ENCODE measurements at regions not wholly inside any gene's neighbourhood (a gene's known extent, or its start where the extent isn't known, plus 50 kb on each side); places are given as distances from the start of the nearest gene placed in this dataset.

DNA sequence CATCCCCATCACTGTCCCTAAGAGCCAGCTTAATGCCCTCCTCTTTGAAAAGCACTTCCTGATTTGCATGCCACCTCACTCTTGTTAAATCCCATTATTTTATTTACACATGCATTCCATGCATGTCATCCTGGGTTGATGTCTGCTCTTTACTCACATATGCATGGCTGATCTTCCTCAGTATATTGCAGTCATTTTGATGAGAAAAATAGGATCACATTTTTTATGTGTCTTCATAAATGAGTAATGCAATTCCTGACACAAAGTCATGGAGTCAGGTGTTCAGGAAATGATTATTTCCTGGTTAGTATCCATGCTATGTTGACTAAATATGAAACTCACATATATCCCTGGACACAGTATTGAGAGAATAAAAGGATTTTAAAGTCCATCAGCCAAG, 204.7 kb downstream of the SLIT2 start:
- DNase-seq: no peak

DNA sequence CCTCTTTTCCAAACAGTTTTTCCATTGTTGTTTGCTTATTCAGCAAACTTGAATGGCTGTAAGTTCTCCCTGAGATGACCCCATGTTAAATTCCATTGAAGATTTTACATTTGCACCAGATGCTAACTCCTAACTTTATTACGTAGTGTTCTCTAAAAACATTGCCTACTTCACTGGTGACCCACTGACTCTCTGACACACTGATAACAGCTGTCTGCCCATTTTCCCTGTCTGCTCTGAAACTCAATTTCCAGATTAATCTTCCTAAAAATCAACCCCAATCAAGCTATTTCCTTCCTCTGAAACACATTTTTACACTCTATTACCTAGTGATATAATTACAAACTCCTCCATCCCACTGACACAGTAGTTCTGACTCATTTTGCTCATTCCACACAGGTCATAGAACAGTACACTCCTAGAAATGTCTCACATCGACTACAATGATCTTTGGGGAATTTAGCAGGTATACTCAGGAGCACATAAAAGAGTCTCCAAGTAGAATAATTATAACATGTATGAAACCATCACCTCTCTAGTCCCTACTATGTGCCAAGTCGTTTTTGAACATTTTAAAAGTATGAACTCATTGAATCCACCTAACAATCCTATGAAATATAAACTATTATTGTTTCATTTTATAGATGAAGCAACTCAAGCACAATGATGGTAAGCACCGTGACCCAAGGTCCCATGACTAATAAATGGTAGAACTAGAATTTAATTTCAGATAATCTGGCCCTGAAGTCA, 210.9 kb downstream of the SLIT2 start:
- DNase-seq: no peak

DNA sequence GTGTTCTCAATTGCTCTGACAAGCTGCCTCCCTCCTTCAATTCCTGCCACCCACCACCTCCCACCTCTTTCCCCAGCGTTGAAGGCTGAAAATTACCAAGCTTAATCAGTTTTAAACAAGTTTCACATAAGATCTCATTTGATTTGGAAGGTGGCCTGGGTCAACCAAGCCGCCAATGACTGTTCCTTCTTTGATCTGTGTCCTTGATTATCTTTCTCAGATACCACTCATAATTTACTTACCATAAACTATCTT, 211.4 kb downstream of the SLIT2 start:
- DNase-seq: no peak

DNA sequence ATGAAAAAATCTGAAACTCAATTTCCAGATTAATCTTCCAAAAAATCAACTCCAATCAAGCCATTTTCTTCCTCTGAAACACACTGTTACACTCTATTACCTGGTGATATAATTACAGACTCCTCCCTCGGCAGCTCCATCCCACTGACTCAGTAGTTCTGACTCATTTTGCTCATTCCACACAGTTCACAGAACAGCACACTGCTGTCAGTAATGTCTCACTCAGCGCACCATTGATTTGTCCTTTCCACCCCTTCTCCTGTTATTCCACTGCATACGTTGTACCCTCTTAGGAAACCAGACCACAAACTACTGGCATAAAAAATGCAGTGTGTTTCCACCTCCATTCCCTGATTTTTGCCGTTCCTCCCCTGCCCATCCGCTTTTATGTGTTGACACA, 212.7 kb downstream of the SLIT2 start:
- DNase-seq: no peak

DNA sequence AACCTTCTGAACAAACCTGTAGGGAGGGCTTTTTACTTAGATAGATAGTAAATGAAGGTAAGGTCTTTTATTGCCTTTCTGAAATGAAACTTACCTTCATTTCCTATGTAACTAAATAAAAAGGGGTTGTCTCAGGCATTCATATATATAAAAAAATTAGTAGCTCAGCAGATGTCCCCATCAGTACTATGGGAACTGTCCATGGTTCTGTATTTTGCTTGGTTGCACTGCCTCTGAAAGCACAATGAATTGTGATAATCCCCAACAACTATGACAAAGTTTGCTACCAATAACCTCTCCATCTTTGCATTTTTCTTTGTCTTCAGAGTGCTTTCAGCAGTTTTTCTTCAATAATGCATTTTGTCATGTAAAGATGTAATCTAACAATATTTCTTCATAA, 222.4 kb downstream of the SLIT2 start:
- DNase-seq: no peak

DNA sequence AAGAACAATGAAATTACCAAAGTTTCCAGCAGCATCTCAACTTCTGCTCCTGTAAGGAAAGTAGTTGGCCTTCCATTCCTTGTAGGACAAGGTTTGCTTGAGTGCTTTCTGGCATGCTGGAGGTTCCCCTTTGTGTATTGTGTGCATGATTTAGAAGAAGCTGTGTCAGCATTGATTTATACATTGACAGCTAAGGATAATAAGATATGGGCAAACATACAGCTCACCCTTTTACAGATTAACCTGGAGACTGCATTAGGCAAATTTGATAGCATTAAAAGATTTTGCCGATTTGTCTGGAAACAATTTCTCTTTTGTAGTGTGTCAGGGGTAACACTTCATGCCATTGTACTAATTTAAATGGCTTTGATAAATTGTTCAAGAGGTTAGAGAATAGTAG, 221.8 kb upstream of the PACRGL start:
- DNase-seq: no peak

DNA sequence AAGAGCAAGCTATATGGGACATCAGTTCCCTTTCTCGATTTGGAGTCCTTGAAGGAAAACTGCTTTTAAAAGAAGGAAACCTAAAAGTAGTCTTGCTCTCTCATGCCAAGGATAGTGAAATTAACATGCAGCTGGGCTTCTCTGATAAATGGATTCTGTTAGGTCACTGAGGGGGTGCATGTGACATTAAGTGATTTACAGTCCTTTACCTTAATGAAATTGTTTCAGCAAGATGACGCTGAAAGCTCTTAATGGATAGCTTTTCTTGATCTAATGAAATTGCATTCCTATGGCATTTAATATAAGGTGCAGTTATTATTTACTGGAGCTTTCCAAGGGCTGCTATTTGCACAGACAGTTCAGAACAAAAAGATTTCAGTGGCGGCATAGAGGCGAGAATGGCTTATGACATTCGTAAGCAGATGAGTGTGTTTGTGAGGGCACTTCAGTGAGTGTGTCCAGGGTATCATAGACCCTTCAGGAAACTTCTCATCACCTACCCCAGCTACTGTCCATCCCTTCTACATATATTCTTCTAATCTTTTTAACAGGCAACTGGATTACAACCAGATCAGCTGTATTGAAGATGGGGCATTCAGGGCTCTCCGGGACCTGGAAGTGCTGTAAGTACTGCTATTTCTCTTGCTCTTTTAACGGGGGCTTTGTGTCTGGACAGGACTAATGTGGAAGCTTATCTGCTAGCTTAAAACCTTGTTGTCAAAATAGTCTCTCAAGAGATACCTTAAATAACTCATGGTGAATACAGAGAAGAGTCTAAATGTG, 219.9 kb upstream of the PACRGL start:
- DNase-seq: no peak

DNA sequence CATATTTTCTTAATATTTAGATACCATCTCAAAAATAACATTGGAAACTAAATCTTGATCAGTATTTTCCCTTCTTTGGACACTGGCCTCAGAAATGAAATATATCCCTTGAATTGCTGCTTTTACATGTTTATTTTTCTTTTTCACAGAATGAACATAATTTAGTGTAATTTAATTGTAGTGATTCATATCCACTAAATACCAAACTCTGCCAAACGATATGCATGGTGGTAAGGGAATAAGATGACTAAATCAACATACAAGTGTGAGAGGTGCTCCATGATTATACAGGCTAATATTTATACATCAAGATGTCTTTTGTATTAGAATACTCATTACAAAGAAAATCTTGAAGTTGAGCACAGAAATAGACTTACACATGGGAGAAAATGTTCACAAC, 216.8 kb upstream of the PACRGL start:
- DNase-seq: no peak

DNA sequence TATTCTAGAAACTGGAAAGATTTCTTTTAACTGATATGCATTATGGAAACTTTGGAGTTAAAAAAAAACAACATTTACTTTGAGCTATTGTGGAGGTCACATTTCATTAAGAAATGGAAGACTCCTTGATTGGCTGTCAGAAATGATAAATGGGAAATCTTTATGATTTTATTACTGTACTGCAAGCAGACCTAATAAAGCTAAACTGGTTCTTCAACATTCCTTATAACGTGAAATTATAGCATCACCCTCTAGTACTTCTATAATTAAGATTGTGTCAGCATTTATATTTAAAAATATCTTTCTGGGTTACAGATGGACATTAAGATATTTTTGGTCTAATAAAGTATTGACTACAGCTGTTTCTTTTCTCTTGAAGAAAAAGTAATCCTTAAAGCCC, 213.8 kb upstream of the PACRGL start:
- DNase-seq: no peak

DNA sequence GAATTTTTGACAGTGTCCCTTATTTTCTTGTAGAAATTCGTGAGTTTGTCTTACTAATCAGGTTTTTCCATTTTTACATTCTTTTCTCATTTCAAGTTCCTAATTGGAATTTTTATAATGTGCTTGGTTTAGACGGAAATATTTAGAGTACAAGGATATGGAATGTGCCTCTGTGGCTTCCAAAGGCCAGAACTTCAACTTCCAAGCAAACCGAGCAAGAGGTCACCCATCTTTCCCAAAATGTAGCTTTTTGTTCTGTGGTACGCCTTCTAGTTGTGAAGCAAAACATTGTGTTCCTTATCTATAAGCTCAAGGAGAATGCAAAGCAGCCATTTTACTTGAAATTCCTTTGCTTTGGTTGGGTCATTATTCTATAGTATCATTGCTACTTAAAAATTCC, 212.8 kb upstream of the PACRGL start:
- DNase-seq: no peak

DNA sequence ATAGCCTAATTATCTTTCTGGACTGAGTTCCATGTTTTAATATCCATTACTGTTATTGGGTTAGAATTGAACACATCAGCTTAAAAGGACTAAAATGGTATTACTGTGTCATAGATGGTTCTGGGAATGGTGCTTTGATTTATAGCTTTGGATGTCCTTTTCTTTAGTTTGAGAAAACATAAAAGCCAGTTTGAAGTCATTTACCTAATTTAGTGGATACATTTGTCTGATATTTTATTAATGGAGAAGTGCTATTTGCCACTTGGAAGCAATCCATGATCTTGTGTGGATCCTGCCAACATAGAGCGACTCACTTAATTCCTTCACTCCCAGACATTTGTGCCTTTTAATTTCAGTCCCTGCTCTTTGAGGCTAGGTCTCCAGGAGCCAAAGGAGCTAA, 212.4 kb upstream of the PACRGL start:
- DNase-seq: no peak

DNA sequence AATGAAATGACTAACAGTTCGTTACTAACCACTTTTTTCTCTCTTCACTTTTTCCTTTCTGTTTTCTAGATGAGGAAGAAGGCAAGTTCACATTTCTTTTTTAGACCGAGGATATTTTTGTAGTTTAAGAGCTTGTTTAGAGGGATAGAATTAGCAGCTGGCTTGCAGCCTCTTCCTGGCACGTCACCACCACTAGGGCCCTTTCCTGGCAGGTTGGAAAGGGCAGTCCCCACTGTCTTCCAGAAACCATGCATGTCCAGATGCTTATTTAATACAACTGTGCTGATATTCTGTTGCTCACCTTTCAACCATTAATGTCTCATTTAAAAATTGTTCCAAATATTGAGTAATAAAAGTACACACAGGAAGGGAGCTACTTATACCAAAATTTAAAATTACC, 209.5 kb upstream of the PACRGL start:
- no peak for DNase-seq

DNA sequence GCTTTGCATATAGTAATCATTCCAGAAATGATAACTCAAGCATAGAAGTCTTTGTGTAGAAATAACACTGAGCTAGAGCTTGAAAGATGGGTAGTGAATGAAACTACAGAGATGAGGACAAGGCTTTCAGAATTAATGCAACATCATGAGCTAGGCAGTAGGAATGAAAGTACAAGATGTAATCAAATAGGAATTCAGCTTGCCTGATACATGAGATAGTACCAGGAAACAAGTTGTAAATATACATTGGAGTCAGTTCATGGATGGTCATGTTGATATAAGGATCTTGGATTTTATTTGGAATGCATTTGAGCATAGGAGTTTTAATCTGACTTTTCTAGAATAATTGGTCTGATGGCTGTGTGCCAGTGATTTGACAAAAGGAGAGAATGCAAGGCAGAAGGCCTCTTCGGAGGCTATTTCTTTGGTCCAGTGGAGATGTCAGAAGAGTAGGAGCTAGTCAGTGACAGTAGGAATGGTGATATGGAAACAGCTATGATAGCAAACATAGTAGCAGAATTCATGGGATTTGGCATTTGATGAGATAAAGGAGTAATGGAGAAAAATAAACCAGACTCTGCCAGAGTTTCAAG, 206.4 kb upstream of the PACRGL start:
- DNase-seq: no peak

DNA sequence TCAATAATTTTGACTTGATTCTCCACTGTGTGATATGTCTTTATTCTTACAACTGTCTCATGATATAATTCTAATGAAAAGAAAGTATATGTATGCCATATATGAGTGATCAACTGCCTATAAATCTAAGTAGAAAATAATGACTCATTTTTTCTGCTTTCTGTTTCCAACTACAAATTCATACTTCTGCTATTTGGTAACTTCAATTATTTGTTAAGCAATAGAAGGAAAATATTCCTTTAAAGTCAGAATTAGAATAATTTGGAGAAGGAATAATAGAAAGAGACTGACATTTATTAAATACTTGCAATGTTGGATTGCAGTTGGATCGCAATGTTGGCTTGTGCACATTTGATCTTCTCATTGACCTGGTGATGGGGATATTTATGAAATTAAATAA, 204.2 kb upstream of the PACRGL start:
- DNase-seq: no peak

DNA sequence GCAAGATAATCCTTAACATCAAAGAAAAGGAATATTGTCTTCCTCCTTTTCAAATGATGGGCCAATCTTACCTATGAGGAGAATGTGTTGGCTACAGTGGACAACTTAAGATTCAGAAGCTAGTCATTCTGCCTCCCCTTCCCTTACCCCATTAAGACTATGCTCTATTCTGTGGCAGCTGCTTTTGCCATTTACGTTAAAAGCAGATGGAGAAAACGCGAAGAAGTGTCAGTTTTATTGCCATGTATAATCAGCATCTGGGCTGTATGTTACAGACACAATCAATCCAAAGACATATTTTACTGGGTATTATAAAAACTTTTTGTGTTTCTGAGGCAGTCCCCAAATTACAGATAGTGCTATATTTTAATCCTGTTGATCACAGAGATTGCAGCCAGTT, 196.1 kb upstream of the PACRGL start:
- no peak for DNase-seq

DNA sequence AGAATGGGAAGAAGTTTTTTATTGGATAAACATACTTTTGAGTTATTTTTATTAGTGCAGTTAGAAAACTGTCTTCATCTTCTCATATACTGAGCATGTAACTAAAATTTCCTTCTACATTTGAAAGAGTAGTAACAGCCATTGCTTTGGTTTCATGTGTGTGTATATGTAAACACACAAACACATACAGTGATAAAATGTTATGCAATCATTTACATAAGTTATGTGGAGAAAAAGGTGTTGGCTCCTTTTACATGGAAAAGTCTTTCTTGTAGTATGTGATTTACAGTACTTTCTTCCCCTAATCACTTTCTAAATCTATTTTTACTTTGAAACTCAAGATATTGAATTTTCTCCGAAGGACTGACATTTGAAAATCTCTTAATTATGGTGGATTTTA, 194.3 kb upstream of the PACRGL start:
- no peak for DNase-seq

DNA sequence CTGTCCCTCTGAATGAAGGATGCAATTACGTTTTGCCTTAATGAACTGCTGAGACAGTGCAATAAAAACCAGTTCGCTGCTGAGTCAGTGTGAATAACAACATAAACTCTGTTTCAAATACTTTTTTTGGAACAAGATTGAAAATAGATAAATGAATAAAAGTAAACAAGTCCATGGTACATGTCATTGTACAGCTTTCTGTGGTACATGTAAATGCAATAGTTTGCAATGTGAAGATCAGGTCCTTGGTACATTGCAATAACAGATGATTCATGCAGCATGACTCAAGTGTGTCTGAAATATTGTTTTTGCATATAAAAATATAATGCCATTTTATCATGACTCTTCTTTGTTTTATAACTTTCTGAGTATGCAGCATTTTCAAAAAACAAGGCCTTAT, 193.4 kb upstream of the PACRGL start:
- no peak for DNase-seq

DNA sequence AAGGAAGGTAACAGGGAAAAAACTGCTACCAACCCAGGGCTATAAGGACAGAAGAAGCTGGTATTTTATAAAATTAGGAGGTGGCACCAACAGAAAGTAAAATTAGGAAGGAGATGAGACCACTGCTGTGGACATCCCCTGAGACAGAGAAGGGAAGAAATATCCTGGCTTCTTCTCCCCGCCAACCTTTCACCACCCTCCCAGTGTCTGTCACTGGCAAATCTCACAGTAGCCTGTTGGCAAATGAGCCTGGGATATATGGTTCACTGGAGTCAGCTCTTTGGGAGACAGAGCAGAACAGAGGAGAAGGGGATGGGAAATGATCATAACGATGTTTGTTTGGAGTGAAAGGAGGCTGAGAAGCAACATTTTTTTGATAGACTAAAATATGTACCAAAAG, 190.9 kb upstream of the PACRGL start:
- DNase-seq: no peak

DNA sequence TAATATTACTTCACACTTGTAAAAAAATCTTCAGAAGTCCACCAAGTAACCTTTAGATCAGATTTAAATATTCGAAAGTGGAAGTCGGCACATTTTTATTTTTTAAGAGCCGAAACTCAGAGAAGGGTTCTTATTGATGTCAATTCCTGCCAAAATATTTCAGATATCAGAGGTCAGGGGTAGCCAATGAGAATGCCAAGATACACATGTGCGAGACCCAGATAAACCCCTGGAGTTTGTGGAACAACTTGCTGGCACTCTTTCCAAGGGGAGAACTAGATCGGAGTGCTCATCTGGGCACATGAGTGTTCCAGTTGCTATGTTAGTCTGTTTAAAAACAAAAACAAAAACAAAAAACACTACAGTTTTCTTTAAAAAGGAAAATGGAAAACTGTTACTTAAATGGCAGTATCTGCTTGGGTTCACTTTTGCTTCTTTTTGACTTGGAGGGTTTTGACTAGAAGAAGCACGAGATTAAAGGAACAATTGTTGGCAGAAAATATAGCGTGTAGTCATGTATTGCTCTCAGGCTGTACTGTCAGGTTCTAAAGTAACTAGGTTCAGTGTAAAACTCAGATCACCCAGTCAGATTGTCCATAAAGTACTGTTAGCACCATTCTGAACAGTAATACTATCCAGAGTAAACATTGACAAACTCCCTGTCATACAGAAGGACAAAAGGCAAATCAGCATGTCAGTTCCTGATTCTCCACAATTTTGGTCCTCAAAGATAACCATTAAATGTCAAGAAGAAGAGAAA, 188.0 kb upstream of the PACRGL start:
- DNase-seq: no peak

DNA sequence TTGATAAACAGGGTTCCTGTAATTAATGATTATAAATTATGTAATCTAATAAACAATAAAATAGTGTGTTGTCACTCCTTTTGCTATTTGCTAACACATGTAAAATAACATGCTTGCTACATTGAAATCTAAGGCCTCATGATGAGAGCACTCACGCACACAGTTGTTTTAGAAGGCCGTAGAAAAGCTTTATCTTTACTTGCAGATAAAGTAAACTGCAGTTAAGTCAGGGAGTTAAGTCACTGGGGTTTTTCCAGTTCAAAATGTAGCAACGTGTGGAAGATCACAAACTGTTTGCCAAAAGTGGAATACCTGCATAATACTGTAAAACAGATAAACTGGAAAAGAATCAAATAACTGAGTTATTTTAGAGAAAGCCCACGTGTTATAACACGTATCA, 187.3 kb upstream of the PACRGL start:
- no peak for DNase-seq

DNA sequence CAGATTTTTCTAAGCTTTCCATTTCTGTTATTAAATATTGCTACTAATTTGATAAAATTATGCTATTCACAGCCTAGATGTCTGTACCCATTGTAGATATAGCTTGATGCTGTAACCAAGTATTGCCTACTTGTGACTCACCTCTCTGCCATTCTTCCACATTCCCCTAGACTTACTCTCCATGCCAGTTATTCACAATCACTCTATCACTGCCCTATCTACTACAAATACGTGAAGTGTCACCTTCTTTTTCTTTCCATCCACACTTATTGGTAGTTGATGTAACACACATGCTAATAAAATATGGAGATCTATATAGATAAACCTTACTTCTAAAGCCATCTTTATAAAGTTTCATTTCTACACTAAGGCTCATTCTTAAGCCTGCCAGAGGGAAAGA, 179.4 kb upstream of the PACRGL start:
- DNase-seq: no peak

DNA sequence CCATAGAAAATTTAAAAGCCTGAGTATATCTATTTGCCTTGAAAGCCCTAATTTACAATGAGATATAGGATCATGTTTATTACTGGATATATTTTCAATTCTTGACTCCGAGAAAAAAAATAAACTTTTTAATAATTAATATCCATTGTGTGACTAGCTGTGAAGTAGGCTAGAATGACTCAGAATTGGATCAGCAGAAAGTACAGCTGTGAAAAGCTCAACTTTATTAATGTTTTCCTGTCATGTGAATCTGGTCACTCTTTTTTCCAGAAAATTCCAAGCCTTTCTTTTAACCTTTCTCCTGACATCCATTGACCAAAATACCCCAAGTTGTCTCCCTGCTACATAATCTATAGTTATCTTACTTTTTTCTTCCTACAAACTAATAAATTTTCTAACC, 171.8 kb upstream of the PACRGL start:
- DNase-seq: no peak

DNA sequence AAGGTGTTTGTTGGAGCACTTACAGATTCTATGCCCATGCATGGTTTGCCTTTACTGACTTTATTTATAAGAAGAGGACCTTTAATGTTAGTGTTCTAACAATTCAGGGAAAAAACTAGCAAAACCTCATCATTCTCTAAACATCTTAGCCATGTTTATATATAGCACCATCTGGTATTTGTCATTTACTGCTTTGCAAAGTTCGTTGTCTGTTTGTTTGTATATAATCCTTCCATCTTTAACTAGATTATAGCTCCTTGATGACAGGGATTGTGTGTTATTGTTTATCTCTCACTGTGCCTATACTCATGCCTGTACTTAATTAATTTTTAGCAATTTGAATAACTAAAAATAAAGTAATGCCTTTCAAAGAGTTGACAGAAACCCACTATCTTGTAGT, 170.6 kb upstream of the PACRGL start:
- DNase-seq: no peak
